GM12878 (cell line): ENCODE measurements at regions not wholly inside any gene's neighbourhood (a gene's known extent, or its start where the extent isn't known, plus 50 kb on each side); places are given as distances from the start of the nearest gene placed in this dataset.
A peak's percentile ranks its signal among the peaks of the same experiment; 100 is the strongest.

Source experiments
- ATAC-seq: fragments of 200-7000 bp; cut with Tn5 transposase; 3 replicates; pipeline ENCODE4 v1.9.1; 2020; ENCODE audit warnings: mild to moderate bottlenecking, moderate library complexity
- BruUV-seq: library from RNA; stranded (reverse); fragments of 400-500 nt; replicated peaks from 2 replicates; lab custom pipeline; 2021; lab: Mats Ljungman, UMichigan
- CTCF ChIA-PET: fragments of 300-600 bp; sonication (Branson Sonifier 250); formaldehyde crosslinking; extraction: SDS; loops from one replicate; lab custom pipeline; 2021; ENCODE audit warnings: inconsistent platforms; lab: Yijun Ruan, JAX
- POLR2A ChIA-PET: fragments of 350-600 bp; formaldehyde crosslinking; extraction: SDS; loops from one replicate; lab custom pipeline; 2021; ENCODE audit warnings: inconsistent platforms; lab: Charles Lee
- RAD21 ChIA-PET: fragments of 300-600 bp; sonication (Branson Sonifier 250); formaldehyde crosslinking; loops from one replicate; lab custom pipeline; 2023; ENCODE audit warnings: antibody characterized with exemption; ENCODE audit not compliant: unreplicated experiment; lab: Charles Lee
- SMC1A ChIA-PET: fragments of 300-600 bp; sonication (Branson Sonifier 250); formaldehyde crosslinking; loops from one replicate; lab custom pipeline; 2023; ENCODE audit not compliant: unreplicated experiment, uncharacterized antibody; lab: Charles Lee
- DNase-seq: peaks from one replicate; pipeline ENCODE4 v3.0.0-alpha.2; 2011; ENCODE audit warnings: low read depth, low spot score
- FAIRE-seq: peaks from 3 replicates; lab custom pipeline; 2011; peaks lifted over from hg19 to GRCh38; lab: Jason Lieb, UNC
- H2AFZ ChIP-seq: 2 replicates; pipeline ENCODE4 v1.6.0; 2011; ENCODE audit warnings: low read depth, low read length, control low read depth; ENCODE audit not compliant: control insufficient read depth
- H3K27ac ChIP-seq: 2 replicates; pipeline ENCODE4 v1.5.1; 2011; ENCODE audit warnings: control low read depth; ENCODE audit not compliant: control insufficient read depth, insufficient read depth
- H3K27me3 ChIP-seq, 2 experiments: replicated peaks in 1 of 2; 2 replicates each; pipeline versions ENCODE4 v1.6.0 to v1.6.1; 2011; ENCODE audit warnings: low read length in 1 of 2; ENCODE audit not compliant: control insufficient read depth in 2 of 2, insufficient read depth in 2 of 2
- H3K36me3 ChIP-seq, 2 experiments: 2 replicates each; pipeline ENCODE4 v1.5.1; 2011; ENCODE audit warnings: low read length in 1 of 2; ENCODE audit not compliant: control insufficient read depth in 2 of 2, insufficient read depth in 2 of 2
- H3K4me1 ChIP-seq: 2 replicates; pipeline ENCODE4 v1.6.1; 2011; ENCODE audit warnings: mild to moderate bottlenecking, low read length, moderate library complexity, mixed read lengths; ENCODE audit not compliant: control insufficient read depth, insufficient read depth
- H3K4me2 ChIP-seq: 2 replicates; pipeline ENCODE4 v1.6.0; 2011; ENCODE audit warnings: control low read depth; ENCODE audit not compliant: control insufficient read depth, insufficient read depth
- H3K4me3 ChIP-seq: fragments of 200-600 bp; sonication (generic); 2 replicates; pipeline ENCODE4 v1.5.1; 2016
- H3K79me2 ChIP-seq: 2 replicates; pipeline ENCODE4 v1.6.0; 2011; ENCODE audit warnings: low read length; ENCODE audit not compliant: control insufficient read depth, insufficient read depth
- H3K9ac ChIP-seq: 2 replicates; pipeline ENCODE4 v1.8.0; 2011; ENCODE audit warnings: low read length, control low read depth, mixed read lengths; ENCODE audit not compliant: control insufficient read depth, insufficient read depth
- H3K9me3 ChIP-seq: replicated peaks from 3 replicates; pipeline ENCODE4 v1.5.1; 2011; ENCODE audit warnings: mild to moderate bottlenecking, low read length; ENCODE audit not compliant: control insufficient read depth, insufficient read depth
- H4K20me1 ChIP-seq: 2 replicates; pipeline ENCODE4 v1.6.0; 2011; ENCODE audit not compliant: control insufficient read depth, insufficient read depth
- BHLHE40 ChIP-seq, 2 experiments: fragments of 450-650 bp in 1 of 2; IDR thresholded peaks; 2 replicates each; pipeline ENCODE4 v1.6.1; 2011 to 2017; ENCODE audit warnings: low read depth in 2 of 2, borderline replicate concordance in 1 of 2, improper control_type of control experiment in 1 of 2, low read length in 1 of 2, mild to moderate bottlenecking in 1 of 2
- EP300 ChIP-seq, 2 experiments: fragments of 150-350 bp in 1 of 2; IDR thresholded peaks; 2 replicates each; pipeline ENCODE4 v1.6.1; 2011 to 2012; ENCODE audit warnings: low read depth in 2 of 2, low read length in 2 of 2, borderline replicate concordance in 1 of 2, improper control_type of control experiment in 1 of 2, inconsistent platforms in 1 of 2; ENCODE audit not compliant: control insufficient read depth in 1 of 2
- IKZF1 ChIP-seq: fragments of 450-650 bp; conservative IDR thresholded peaks from 2 replicates; pipeline ENCODE4 v1.6.1; 2017; ENCODE audit warnings: antibody characterized with exemption, mild to moderate bottlenecking
- IRF4 ChIP-seq: IDR thresholded peaks from 2 replicates; pipeline ENCODE4 v1.6.1; 2011; ENCODE audit warnings: low read depth, low read length
- JUNB ChIP-seq: IDR thresholded peaks from 2 replicates; pipeline ENCODE4 v1.6.1; 2016; ENCODE audit warnings: antibody characterized with exemption, mild to moderate bottlenecking
- NBN ChIP-seq: fragments of 450-650 bp; IDR thresholded peaks from 2 replicates; pipeline ENCODE4 v1.6.1; 2016
- PAX5 ChIP-seq: IDR thresholded peaks from 2 replicates; pipeline ENCODE4 v1.6.1; 2011; ENCODE audit warnings: low read depth, low read length, borderline replicate concordance
- TCF12 ChIP-seq: IDR thresholded peaks from 2 replicates; pipeline ENCODE4 v1.6.1; 2011; ENCODE audit warnings: low read depth, mild to moderate bottlenecking, low read length
- ZNF217 ChIP-seq: fragments of 450-650 bp; IDR thresholded peaks from 2 replicates; pipeline ENCODE4 v1.6.1; 2017; ENCODE audit warnings: antibody characterized with exemption, mild to moderate bottlenecking
- WGBS: methylation state at CpG from one replicate; pipeline ENCODE4 v1.1.6; 2016; ENCODE audit warnings: low lambda C conversion rate; ENCODE audit not compliant: insufficient replicate concordance, insufficient coverage; ENCODE audit errors: missing lambda C conversion rate; 5-methylcytosine and 5-hydroxymethylcytosine counted together
- in situ Hi-C: fragments of 300-500 bp; cut with MboI; formaldehyde crosslinking; loops from 9 replicates; pipeline ENCODE4 v1.14.3; 2018; ENCODE audit warnings: mixed read lengths
- intact Hi-C: fragments of 100-400 bp; cut with micrococcal nuclease; formaldehyde crosslinking; loops from one replicate; pipeline ENCODE4 v1.14.2; 2022; ENCODE audit not compliant: unreplicated experiment

GRCh38 chr2:7567646-7568045 is 650.4 kb downstream of the RNF144A start (continued):
- peak; percentile 76; the same call in 1 of the 2 replicates for TF ChIP-seq PAX5
- peak; percentile 90 for TF ChIP-seq TCF12
- TF ChIP-seq ZNF217: no peak; the same call in 1 of the 2 replicates
- peak; percentile 10; the same call in 1 of the 2 replicates for TF ChIP-seq JUNB
- TF ChIP-seq EP300 (IDR thresholded peaks at IDR 0.05; ENCODE audit: borderline replicate concordance in 1 of 2, control insufficient read depth in 1 of 2, low read depth in 2 of 2, low read length in 2 of 2): peak in 1 of 2 experiments; percentile 78; a peak in 2 of 4 replicates
- peak; percentile 57; the same call in 1 of the 2 replicates for TF ChIP-seq IKZF1
- TF ChIP-seq IRF4: peak; percentile 53; the same call in 1 of the 2 replicates
- peak in 1 of 2 experiments; percentile 31; a peak in 1 of 4 replicates for TF ChIP-seq BHLHE40 (IDR thresholded peaks at IDR 0.05; ENCODE audit: borderline replicate concordance in 1 of 2, low read depth in 2 of 2, low read length in 1 of 2)

- ChIA-PET POLR2A (no interaction called here), RAD21 (interaction anchor here (0.6 kb wide), 1 partner anchor 102 kb away, joined by 3 read pairs; no protein-coding TSS in a partner anchor), SMC1A (interaction anchor here (0.9 to 1.7 kb wide), 5 partner anchors 36 to 608 kb away, joined by 3 read pairs; no protein-coding TSS in a partner anchor), CTCF (interaction anchor here (0.9 to 1.2 kb wide), 2 partner anchors 29 to 56 kb away, joined by 3 to 4 read pairs; no protein-coding TSS in a partner anchor)
- Histone ChIP-seq H3K27me3 (no peaks in the 10 kb centered on the region; a peak in 1 of 4 replicates), H2AFZ (no peak overlapping the region), H3K4me2 (no peak overlapping the region), H3K9ac (no peak overlapping the region), H3K27ac (no peak overlapping the region), H3K79me2 (no peaks in the 10 kb centered on the region), H3K4me1 (peaks cover 6% of the 10 kb centered on the region), H3K9me3 (peaks cover 3% of the 10 kb centered on the region; the same call in 2 of the 3 replicates), H3K36me3 (no peaks in the 10 kb centered on the region; a peak in 1 of 4 replicates), H3K4me3 (no peak overlapping the region), H4K20me1 (no peaks in the 10 kb centered on the region)
- no TSS peak for BruUV-seq
- FAIRE-seq (no peak), DNase-seq (no peak), ATAC-seq (no peak)
- TF ChIP-seq NBN: no peak
- 20% methylated on average over 3 of the region's 3 CpGs for WGBS
- in situ Hi-C loops: no loop called here
- intact Hi-C loops: no loop called here
Observed at GRCh38 chr2:7570247-7570646, 653.0 kb downstream of the RNF144A start.
